Osteocyte (in vitro differentiated cells): ENCODE measurements at regions not wholly inside any gene's neighbourhood (a gene's known extent, or its start where the extent isn't known, plus 50 kb on each side); places are given as distances from the start of the nearest gene placed in this dataset.

Source experiments
- DNase-seq: peaks from one replicate; pipeline ENCODE4 v3.0.0; 2021; ENCODE audit warnings: mixed read lengths; ENCODE audit not compliant: unreplicated experiment; ENCODE audit errors: extremely low spot score
- H3K27ac Mint-ChIP-seq: one replicate; pipeline ENCODE4 v1.8.0; 2021; ENCODE audit warnings: mild to moderate bottlenecking, mixed read lengths; ENCODE audit not compliant: unreplicated experiment
- H3K27me3 Mint-ChIP-seq: one replicate; pipeline ENCODE4 v1.8.0; 2021; ENCODE audit warnings: mixed read lengths; ENCODE audit not compliant: unreplicated experiment
- H3K36me3 Mint-ChIP-seq: one replicate; pipeline ENCODE4 v1.8.0; 2021; ENCODE audit warnings: mixed read lengths; ENCODE audit not compliant: unreplicated experiment
- H3K4me1 Mint-ChIP-seq: one replicate; pipeline ENCODE4 v1.8.0; 2021; ENCODE audit warnings: mixed read lengths; ENCODE audit not compliant: unreplicated experiment
- H3K4me3 Mint-ChIP-seq: one replicate; pipeline ENCODE4 v1.8.0; 2021; ENCODE audit warnings: mild to moderate bottlenecking, moderate library complexity, mixed read lengths; ENCODE audit not compliant: unreplicated experiment
- H3K9me3 Mint-ChIP-seq: one replicate; pipeline ENCODE4 v1.8.0; 2021; ENCODE audit warnings: mixed read lengths; ENCODE audit not compliant: unreplicated experiment
- TF ChIP-seq, protein P1 (sequence below): fragments of 200-600 bp; sonication (generic); IDR thresholded peaks from 2 replicates; pipeline ENCODE4 v1.5.0; 2021; ENCODE audit warnings: antibody characterized with exemption, mild to moderate bottlenecking, moderate library complexity

DNA sequence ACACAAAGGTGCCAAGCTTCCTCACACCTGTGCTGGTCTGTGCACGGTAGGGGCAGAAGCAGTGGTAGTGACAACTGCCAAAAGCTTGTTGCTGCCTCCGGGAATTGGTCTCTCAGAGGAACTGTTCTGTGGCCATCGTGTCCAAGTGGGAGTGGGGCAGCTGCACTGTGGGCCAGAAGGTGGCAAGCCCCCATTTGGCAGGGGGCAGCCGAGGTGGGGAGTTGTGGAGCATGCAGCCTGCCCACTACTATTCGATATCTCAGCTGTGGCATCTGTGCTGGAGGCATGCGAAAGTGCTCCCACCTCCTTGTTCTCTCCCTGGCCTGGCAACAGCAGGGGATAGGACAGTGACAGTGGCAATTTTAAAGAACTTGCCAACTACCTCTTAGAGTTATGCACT lies 192.8 kb downstream of the TBX22 start:
- TF ChIP-seq, protein P1, sequence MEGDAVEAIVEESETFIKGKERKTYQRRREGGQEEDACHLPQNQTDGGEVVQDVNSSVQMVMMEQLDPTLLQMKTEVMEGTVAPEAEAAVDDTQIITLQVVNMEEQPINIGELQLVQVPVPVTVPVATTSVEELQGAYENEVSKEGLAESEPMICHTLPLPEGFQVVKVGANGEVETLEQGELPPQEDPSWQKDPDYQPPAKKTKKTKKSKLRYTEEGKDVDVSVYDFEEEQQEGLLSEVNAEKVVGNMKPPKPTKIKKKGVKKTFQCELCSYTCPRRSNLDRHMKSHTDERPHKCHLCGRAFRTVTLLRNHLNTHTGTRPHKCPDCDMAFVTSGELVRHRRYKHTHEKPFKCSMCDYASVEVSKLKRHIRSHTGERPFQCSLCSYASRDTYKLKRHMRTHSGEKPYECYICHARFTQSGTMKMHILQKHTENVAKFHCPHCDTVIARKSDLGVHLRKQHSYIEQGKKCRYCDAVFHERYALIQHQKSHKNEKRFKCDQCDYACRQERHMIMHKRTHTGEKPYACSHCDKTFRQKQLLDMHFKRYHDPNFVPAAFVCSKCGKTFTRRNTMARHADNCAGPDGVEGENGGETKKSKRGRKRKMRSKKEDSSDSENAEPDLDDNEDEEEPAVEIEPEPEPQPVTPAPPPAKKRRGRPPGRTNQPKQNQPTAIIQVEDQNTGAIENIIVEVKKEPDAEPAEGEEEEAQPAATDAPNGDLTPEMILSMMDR = no peak
- no peak overlapping the region for H3K4me3 Mint-ChIP-seq
- DNase-seq = no peak
- no peaks in the 10 kb centered on the region for H3K4me1 Mint-ChIP-seq
- no peaks in the 10 kb centered on the region for H3K36me3 Mint-ChIP-seq
- peaks cover 60% of the 10 kb centered on the region for H3K9me3 Mint-ChIP-seq
- no peak overlapping the region for H3K27ac Mint-ChIP-seq
- no peaks in the 10 kb centered on the region for H3K27me3 Mint-ChIP-seq

DNA sequence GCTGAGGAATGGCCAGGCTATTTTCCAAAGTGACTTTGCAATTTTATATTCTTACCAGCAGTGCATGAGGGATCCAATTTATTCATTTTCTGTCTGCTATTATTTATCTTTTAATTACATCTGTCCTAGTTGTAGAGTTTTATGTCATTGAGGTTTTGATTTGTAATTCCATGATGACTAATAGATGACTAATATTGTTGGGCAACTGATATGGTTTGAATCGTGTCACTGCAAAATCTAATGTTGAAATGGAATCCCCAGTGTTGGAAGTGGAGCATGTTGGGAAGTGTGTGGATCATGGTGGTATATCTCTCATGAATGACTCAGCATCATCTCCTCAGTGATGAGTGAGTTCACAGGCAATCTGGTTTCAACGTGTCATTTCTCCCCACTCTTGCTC lies 201.5 kb downstream of the TBX22 start:
- TF ChIP-seq, protein P1 = no peak
- no peak for DNase-seq
- H3K36me3 Mint-ChIP-seq = no peaks in the 10 kb centered on the region
- H3K27me3 Mint-ChIP-seq = no peaks in the 10 kb centered on the region
- H3K4me1 Mint-ChIP-seq = no peaks in the 10 kb centered on the region
- H3K9me3 Mint-ChIP-seq = peaks cover 50% of the 10 kb centered on the region
- no peak overlapping the region for H3K4me3 Mint-ChIP-seq
- H3K27ac Mint-ChIP-seq = no peak overlapping the region

DNA sequence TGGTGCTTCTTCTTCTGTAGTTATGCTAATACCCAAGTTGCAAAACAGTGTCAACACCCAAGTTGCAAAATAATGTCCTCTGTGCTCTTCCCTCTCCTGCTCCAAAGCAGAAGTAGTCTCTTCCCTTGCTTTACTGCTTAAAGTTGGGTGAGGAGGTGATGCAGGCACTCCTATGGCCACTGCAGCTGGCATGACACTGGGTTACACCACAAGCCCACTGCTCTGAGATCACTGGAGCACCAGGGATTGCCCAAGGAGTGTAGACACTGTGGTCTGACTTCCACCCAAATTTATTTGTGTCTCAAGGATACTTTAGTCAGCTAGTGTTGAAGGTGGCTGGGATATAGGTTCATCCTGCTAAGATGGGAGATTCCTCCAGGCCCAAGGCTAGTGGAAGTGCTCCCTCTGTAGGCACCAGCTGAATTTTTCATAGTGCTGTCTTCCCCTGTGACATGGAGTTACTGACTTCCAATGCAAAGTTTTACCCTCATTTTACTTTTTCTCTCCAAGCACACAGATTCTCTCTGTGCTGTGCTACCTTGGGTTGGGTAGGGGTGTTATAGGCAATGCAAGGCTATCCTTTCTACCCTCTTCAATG lies 196.2 kb upstream of the TENT5D start:
- Mint-ChIP-seq H3K27ac (no peak overlapping the region), H3K36me3 (no peaks in the 10 kb centered on the region), H3K9me3 (peaks cover 60% of the 10 kb centered on the region), H3K4me1 (no peaks in the 10 kb centered on the region), H3K4me3 (no peak overlapping the region), H3K27me3 (no peaks in the 10 kb centered on the region)
- DNase-seq = no peak
- TF ChIP-seq, protein P1 = no peak

DNA sequence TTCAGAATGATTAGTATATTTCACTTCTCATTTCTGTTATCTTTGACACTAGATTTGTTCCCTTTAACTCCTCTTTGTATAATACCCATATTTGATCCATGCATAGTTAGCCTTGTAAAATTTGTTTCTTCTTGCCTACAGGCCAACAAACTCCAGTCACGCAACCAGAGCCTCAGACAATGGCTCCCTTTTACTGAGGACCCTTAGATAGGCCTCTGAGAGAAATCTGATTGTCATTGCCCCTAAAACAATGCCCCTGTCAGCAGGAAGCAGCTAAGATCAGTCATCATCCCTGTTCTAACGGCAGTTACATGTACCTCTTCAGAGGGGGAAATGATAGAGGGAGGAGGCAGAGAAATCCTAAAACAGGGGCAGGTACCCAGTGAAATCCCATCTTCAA lies 190.6 kb upstream of the TENT5D start:
- H3K4me1 Mint-ChIP-seq = no peaks in the 10 kb centered on the region
- TF ChIP-seq, protein P1 = no peak
- peaks cover 35% of the 10 kb centered on the region for H3K9me3 Mint-ChIP-seq
- H3K4me3 Mint-ChIP-seq = no peak overlapping the region
- no peaks in the 10 kb centered on the region for H3K27me3 Mint-ChIP-seq
- H3K27ac Mint-ChIP-seq = no peak overlapping the region
- DNase-seq = no peak
- no peaks in the 10 kb centered on the region for H3K36me3 Mint-ChIP-seq

DNA sequence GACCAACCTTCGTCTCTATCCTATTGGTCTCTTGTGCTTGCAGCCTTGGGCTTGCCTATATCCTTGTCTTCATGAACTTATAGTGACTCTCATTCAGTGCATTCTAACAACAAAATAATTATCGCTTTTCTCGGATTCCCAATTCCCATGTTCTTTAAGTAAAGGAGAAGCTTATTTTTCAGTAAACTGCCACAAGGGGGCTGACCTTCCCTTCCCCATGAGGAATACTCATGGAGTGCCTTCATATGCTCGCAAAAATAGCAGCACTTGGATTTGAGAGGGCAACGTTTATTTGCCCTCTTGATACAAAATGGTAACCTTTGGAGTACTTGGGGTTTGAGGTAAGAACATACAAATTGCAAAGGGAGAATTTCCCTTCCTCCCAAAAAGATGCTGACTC lies 183.2 kb upstream of the TENT5D start:
- no peak overlapping the region for H3K4me3 Mint-ChIP-seq
- H3K9me3 Mint-ChIP-seq = peaks cover 47% of the 10 kb centered on the region
- TF ChIP-seq, protein P1 = no peak
- DNase-seq = no peak
- no peaks in the 10 kb centered on the region for H3K4me1 Mint-ChIP-seq
- no peaks in the 10 kb centered on the region for H3K36me3 Mint-ChIP-seq
- H3K27ac Mint-ChIP-seq = no peak overlapping the region
- no peaks in the 10 kb centered on the region for H3K27me3 Mint-ChIP-seq
